Mesenchymal stem cell (in vitro differentiated cells and primary cell): ENCODE measurements at regions not wholly inside any gene's neighbourhood (a gene's known extent, or its start where the extent isn't known, plus 50 kb on each side); places are given as distances from the start of the nearest gene placed in this dataset.
A peak's percentile ranks its signal among the peaks of the same experiment; 100 is the strongest.

Source experiments
- DNase-seq: peaks from one replicate; pipeline ENCODE4 v3.0.0-alpha.2; 2013
- H2AFZ ChIP-seq: one replicate; pipeline ENCODE4 v1.6.1; 2013; ENCODE audit warnings: low read depth, mild to moderate bottlenecking, control low read depth, inconsistent platforms, low read length, moderate library complexity
- H2AK5ac ChIP-seq: 2 replicates; pipeline ENCODE4 v1.6.1; 2013; ENCODE audit warnings: low read length, moderate library complexity, mild to moderate bottlenecking, inconsistent platforms; ENCODE audit not compliant: severe bottlenecking
- H2BK120ac ChIP-seq: one replicate; pipeline ENCODE4 v1.6.1; 2013; ENCODE audit warnings: low read depth, mild to moderate bottlenecking, inconsistent platforms, low read length, moderate library complexity
- H2BK12ac ChIP-seq, 2 experiments: one replicate each; pipeline ENCODE4 v1.6.1; 2013; ENCODE audit warnings: inconsistent platforms in 2 of 2, low read length in 2 of 2, mild to moderate bottlenecking in 2 of 2, moderate library complexity in 2 of 2, control low read depth in 1 of 2
- H2BK15ac ChIP-seq: one replicate; pipeline ENCODE4 v1.6.1; 2013; ENCODE audit warnings: mild to moderate bottlenecking, low read depth, inconsistent platforms; ENCODE audit not compliant: poor library complexity, severe bottlenecking
- H2BK5ac ChIP-seq: 2 replicates; pipeline ENCODE4 v1.6.1; 2013; ENCODE audit warnings: low read depth, mild to moderate bottlenecking, low read length, control low read depth, inconsistent platforms; ENCODE audit not compliant: poor library complexity, severe bottlenecking
- H3K14ac ChIP-seq, 2 experiments: one replicate each; pipeline ENCODE4 v1.6.1; 2013; ENCODE audit warnings: inconsistent platforms in 2 of 2, low read length in 2 of 2, control low read depth in 1 of 2, mild to moderate bottlenecking in 1 of 2, moderate library complexity in 1 of 2
- H3K18ac ChIP-seq, 2 experiments: one replicate each; pipeline ENCODE4 v1.6.1; 2013; ENCODE audit warnings: inconsistent platforms in 2 of 2, low read length in 2 of 2, control low read depth in 1 of 2, low read depth in 1 of 2, mild to moderate bottlenecking in 1 of 2
- H3K23ac ChIP-seq, 2 experiments: one replicate each; pipeline ENCODE4 v1.6.1; 2013; ENCODE audit warnings: inconsistent platforms in 2 of 2, low read length in 2 of 2, mild to moderate bottlenecking in 2 of 2, moderate library complexity in 2 of 2, control low read depth in 1 of 2
- H3K27ac ChIP-seq: 2 replicates; pipeline ENCODE4 v1.5.1; 2013; ENCODE audit warnings: mild to moderate bottlenecking, moderate library complexity, low read length, control low read depth, inconsistent platforms; ENCODE audit not compliant: poor library complexity, severe bottlenecking
- H3K27me3 ChIP-seq, 2 experiments: 2 replicates each; pipeline versions ENCODE4 v1.6.1 to v1.7.0; 2013; ENCODE audit warnings: low read length in 2 of 2, mild to moderate bottlenecking in 2 of 2, moderate library complexity in 2 of 2, control low read depth in 1 of 2, inconsistent platforms in 1 of 2; ENCODE audit not compliant: control insufficient read depth in 1 of 2, insufficient read depth in 1 of 2
- H3K36me3 ChIP-seq, 2 experiments: 2 replicates each; pipeline versions ENCODE4 v1.6.1 to v1.7.0; 2013; ENCODE audit warnings: low read length in 2 of 2, control low read depth in 1 of 2, inconsistent platforms in 1 of 2, low read depth in 1 of 2, mild to moderate bottlenecking in 1 of 2; ENCODE audit not compliant: insufficient read depth in 2 of 2, control insufficient read depth in 1 of 2
- H3K4ac ChIP-seq, 2 experiments: one replicate each; pipeline ENCODE4 v1.6.1; 2013; ENCODE audit warnings: inconsistent platforms in 2 of 2, low read length in 2 of 2, mild to moderate bottlenecking in 2 of 2, moderate library complexity in 2 of 2, control low read depth in 1 of 2, low read depth in 1 of 2
- H3K4me1 ChIP-seq: 2 replicates; pipeline ENCODE4 v1.6.1; 2013; ENCODE audit warnings: low read depth, low read length, control low read depth; ENCODE audit not compliant: control insufficient read depth, insufficient read depth
- H3K4me2 ChIP-seq: 2 replicates; pipeline ENCODE4 v1.6.1; 2013; ENCODE audit warnings: low read length, mild to moderate bottlenecking, inconsistent platforms; ENCODE audit not compliant: poor library complexity, severe bottlenecking
- H3K4me3 ChIP-seq, 2 experiments: 2 replicates each; pipeline versions ENCODE4 v1.5.1 to v1.7.0; 2013; ENCODE audit warnings: low read length in 2 of 2, mild to moderate bottlenecking in 2 of 2, control low read depth in 1 of 2, low read depth in 1 of 2; ENCODE audit not compliant: insufficient read depth in 1 of 2
- H3K79me1 ChIP-seq: replicated peaks from 2 replicates; pipeline ENCODE4 v1.6.1; 2013; ENCODE audit warnings: mild to moderate bottlenecking, control low read depth, low read length, inconsistent platforms; ENCODE audit not compliant: poor library complexity, severe bottlenecking
- H3K9ac ChIP-seq: 2 replicates; pipeline ENCODE4 v1.7.0; 2013; ENCODE audit warnings: mild to moderate bottlenecking, low read length, moderate library complexity
- H3K9me3 ChIP-seq: 2 replicates; pipeline ENCODE4 v1.7.0; 2013; ENCODE audit warnings: mild to moderate bottlenecking, low read length; ENCODE audit not compliant: control insufficient read depth
- H4K8ac ChIP-seq: one replicate; pipeline ENCODE4 v1.6.1; 2013; ENCODE audit warnings: inconsistent platforms, mild to moderate bottlenecking, low read length, moderate library complexity
- H4K91ac ChIP-seq: one replicate; pipeline ENCODE4 v1.6.1; 2013; ENCODE audit warnings: mild to moderate bottlenecking, low read length, inconsistent platforms
- WGBS: methylation state at CpG from one replicate; pipeline ENCODE4 v1.1.7; 2013; ENCODE audit warnings: mixed read lengths; 5-methylcytosine and 5-hydroxymethylcytosine counted together

DNA sequence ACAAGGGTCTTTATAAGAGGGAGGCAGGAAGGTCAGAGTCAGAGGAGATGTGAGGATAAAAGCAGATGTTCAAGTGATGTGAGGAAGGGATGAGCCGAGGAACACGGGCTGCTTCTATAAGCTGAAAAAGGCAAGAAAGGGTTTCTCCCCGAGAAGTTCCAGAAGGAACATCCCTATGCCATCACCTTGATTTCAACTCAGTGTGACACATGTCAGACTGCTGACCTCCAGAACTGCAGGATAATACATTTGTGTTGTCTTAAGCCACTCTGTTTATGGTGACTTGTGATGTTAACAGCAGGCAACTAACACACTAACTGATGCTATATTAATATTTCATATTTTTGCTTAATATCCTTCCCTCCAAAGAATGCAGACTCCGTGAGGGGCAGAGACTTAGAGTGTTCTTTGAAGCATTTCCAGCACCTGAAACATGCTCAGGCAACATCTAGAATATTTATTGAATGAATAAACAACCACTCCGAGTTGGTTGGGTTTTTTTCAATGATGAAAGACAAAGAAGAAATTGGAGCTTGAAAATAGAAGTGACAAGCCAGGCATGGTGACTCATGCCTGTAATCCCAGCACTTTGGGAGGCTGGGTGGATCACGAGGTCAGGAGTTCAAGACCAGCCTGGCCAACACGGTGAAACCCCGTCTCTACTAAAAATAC lies 77.6 kb upstream of the ADRA1B start:
- H2BK15ac ChIP-seq, result no peak overlapping the region
- no peak overlapping the region for H3K4ac ChIP-seq
- H2AFZ ChIP-seq, result no peak overlapping the region
- H3K27me3 ChIP-seq, result peaks cover 9 to 56% of the 10 kb centered on the region in 2 experiments
- H3K4me1 ChIP-seq, result no peaks in the 10 kb centered on the region
- H3K18ac ChIP-seq, result no peak overlapping the region
- DNase-seq, result no peak
- no peak overlapping the region for H2BK120ac ChIP-seq
- H3K27ac ChIP-seq, result no peak overlapping the region
- H3K36me3 ChIP-seq, result no peaks in the 10 kb centered on the region
- no peak overlapping the region for H3K4me3 ChIP-seq
- H4K91ac ChIP-seq, result no peak overlapping the region
- peaks cover 4% of the 10 kb centered on the region for H3K9me3 ChIP-seq
- H3K9ac ChIP-seq, result no peak overlapping the region
- H4K8ac ChIP-seq, result no peak overlapping the region
- H2AK5ac ChIP-seq, result no peak overlapping the region
- 90% methylated on average over 7 of the region's 8 CpGs for WGBS
- no peak overlapping the region for H3K14ac ChIP-seq
- H3K4me2 ChIP-seq, result no peak overlapping the region
- H3K79me1 ChIP-seq, result no peaks in the 10 kb centered on the region
- no peak overlapping the region for H2BK12ac ChIP-seq
- no peak overlapping the region for H2BK5ac ChIP-seq
- H3K23ac ChIP-seq, result no peak overlapping the region

DNA sequence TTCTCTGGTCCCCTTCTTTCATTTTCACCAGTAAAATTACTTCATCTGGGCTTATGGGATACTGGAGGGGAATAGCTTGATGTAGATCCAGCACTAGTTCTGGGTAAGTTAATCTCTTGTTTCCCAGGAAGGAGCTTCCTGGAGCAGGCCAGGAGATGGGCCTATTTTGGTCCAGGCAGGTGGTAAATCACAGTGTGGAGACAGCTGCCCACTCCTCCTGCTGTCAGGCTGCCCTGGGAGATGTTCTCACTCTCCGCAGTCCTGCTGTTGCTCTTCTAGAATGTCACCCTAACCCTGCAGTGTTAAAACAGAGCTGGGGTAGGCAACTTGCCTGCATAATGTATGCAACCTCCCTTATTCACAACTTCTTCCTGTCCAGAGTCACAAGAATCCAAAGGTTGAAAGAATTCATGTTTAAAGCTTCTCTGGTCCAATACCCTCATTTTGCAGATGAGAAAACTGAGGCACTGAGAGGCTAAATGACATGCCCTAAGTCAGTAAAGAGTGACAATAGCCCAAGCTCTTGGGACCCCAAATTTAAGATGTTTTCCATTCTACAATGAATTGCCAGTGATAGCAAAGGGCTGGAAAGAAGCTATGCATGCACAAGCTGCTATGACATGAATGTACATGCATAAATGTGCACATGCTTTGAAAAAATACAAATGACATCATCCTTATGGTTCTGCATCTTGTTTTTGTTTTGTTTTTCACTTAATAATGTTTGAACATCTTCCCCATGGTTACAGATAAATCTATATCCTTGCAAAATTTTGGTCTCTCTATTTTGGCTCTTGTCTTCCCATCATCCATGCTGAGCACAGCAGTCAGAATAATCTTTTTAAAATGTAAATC lies 71.8 kb upstream of the ADRA1B start:
- no peak for DNase-seq
- Histone ChIP-seq H3K4ac (no peak overlapping the region), H2BK5ac (no peak overlapping the region), H3K4me1 (peaks cover 3% of the 10 kb centered on the region), H3K23ac (no peak overlapping the region), H3K36me3 (no peaks in the 10 kb centered on the region), H3K4me3 (no peak overlapping the region), H2BK12ac (no peak overlapping the region), H2AK5ac (no peak overlapping the region), H3K18ac (no peak overlapping the region), H2BK120ac (no peak overlapping the region), H4K91ac (no peak overlapping the region), H2AFZ (no peak overlapping the region), H3K4me2 (no peak overlapping the region), H3K79me1 (no peaks in the 10 kb centered on the region), H2BK15ac (no peak overlapping the region), H3K14ac (no peak overlapping the region), H3K9ac (no peak overlapping the region), H4K8ac (no peak overlapping the region), H3K27ac (no peak overlapping the region), H3K9me3 (no peaks in the 10 kb centered on the region), H3K27me3 (peaks cover 11 to 70% of the 10 kb centered on the region in 2 experiments)
- WGBS, result 73% methylated on average over 1 of the region's 1 CpG

DNA sequence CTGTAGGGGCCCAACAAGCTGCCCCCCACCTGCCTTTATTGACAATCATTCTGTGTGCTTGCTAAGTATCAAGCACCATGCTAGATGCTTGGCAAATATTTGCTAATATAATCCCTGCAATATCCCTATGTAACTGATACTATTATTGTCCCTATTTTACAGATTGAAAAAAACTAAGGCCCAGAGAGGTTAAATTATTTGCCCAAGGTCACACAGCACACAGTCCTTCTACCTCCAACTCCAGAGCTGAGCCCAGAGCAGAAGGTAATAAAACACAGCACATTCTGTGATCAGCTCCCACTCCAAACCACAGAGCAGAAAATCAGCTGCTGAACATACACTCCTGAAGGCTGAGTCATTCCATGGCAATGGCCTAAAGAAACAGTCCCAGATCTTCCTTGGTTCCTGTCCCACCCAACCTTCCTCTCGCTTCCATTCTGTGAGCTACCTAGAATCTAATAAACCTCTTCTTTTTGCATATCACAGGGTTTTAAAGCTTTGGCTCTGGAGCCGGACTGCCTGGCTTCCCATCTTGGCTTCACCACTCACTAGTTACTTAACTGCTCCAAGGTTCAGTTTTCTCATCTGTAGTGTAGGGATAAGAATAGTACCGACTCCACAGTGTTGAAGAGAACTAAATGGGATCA lies 66.7 kb upstream of the ADRA1B start:
- Histone ChIP-seq H3K4me3 (peak overlapping the region in 1 of 2 experiments; percentile 38), H3K27ac (peak overlapping the region; percentile 7), H2BK15ac (no peak overlapping the region), H3K4ac (no peak overlapping the region), H3K27me3 (peaks cover 0 to 32% of the 10 kb centered on the region in 2 experiments), H3K79me1 (no peaks in the 10 kb centered on the region), H3K4me1 (peaks cover 6% of the 10 kb centered on the region), H3K9ac (no peak overlapping the region), H3K14ac (no peak overlapping the region), H4K91ac (no peak overlapping the region), H4K8ac (no peak overlapping the region), H3K23ac (no peak overlapping the region), H2BK12ac (no peak overlapping the region), H3K9me3 (no peaks in the 10 kb centered on the region), H2BK120ac (no peak overlapping the region), H2AFZ (no peak overlapping the region), H2BK5ac (no peak overlapping the region), H2AK5ac (peak overlapping the region; percentile 31), H3K36me3 (no peaks in the 10 kb centered on the region), H3K4me2 (no peak overlapping the region), H3K18ac (no peak overlapping the region)
- 64% methylated on average over 1 of the region's 3 CpGs for WGBS
- DNase-seq, result peak; percentile 67

DNA sequence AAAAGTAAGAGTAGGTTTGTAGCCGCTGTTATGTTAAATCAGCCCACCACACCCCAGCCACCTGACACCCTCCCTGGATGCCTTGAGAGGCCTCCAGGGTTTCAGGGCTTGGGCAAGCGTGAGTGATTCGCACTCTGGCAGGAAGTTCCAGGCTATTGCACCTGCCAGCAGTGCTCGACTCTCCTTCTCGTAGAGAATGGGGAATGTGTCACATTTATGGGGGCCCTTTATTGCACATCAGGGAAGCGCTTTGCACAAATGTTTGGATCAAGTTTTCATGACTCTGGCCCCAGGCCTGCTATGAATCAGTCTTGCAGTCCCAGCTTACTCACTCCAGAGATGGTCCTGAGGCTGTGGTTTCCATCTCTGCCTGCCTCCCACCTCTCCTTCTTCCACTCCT lies 66.1 kb upstream of the ADRA1B start:
- H2BK12ac ChIP-seq, result no peak overlapping the region
- H3K4me2 ChIP-seq, result no peak overlapping the region
- H2BK120ac ChIP-seq, result no peak overlapping the region
- 64% methylated on average over 6 of the region's 6 CpGs for WGBS
- H4K91ac ChIP-seq, result no peak overlapping the region
- no peak for DNase-seq
- H3K9ac ChIP-seq, result no peak overlapping the region
- no peak overlapping the region for H3K4ac ChIP-seq
- H3K4me3 ChIP-seq, result peak overlapping the region in 1 of 2 experiments; percentile 38
- H3K36me3 ChIP-seq, result no peaks in the 10 kb centered on the region
- H2AK5ac ChIP-seq, result peak overlapping the region; percentile 27
- H3K27me3 ChIP-seq, result peaks cover 0 to 26% of the 10 kb centered on the region in 2 experiments
- H3K27ac ChIP-seq, result no peak overlapping the region
- no peak overlapping the region for H3K14ac ChIP-seq
- H2BK5ac ChIP-seq, result no peak overlapping the region
- no peak overlapping the region for H2AFZ ChIP-seq
- peaks cover 8% of the 10 kb centered on the region for H3K4me1 ChIP-seq
- no peaks in the 10 kb centered on the region for H3K79me1 ChIP-seq
- H3K9me3 ChIP-seq, result no peaks in the 10 kb centered on the region
- no peak overlapping the region for H2BK15ac ChIP-seq
- no peak overlapping the region for H4K8ac ChIP-seq
- no peak overlapping the region for H3K18ac ChIP-seq
- H3K23ac ChIP-seq, result no peak overlapping the region
